ENCODE measurements at regions not wholly inside any gene's neighbourhood (a gene's known extent, or its start where the extent isn't known, plus 50 kb on each side); places are given as distances from the start of the nearest gene placed in this dataset.

DNA sequence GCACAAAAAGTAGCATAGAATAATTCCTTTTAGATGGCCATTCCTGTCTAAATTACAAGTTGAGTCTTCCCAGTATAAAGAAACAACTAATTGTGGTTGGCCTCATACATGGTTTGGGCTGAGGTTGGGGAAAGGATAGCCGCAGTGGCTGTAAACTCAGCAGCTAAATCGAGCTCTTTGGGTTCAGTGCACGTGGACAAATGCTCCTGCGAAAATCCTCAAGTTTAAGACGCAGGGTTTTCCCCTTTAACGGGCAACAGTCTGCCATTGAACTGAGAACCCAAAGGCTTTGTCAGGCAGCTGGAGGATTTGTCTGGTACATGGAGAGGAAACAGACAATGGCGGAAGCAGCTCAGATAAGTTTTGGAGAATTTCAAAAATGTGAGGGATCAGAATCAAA, 331.9 kb downstream of the TGFB2 start:
- intact Hi-C loops (cut with micrococcal nuclease; ENCODE audit: unreplicated experiment) = loop anchor here (10.0 kb wide), 1 partner anchor 122 kb away; no protein-coding TSS in a partner anchor
- Histone ChIP-seq H3K36me3 (ENCODE audit: control insufficient read depth, insufficient read depth, low read length) (no peaks in the 10 kb centered on the region), H3K27me3 (replicated peaks; ENCODE audit: control insufficient read depth, insufficient read depth, low read length) (no peaks in the 10 kb centered on the region), H3K4me3 (ENCODE audit: low read depth, low read length) (no peak overlapping the region), H3K4me1 (peaks cover 12% of the 10 kb centered on the region), H3K9me3 (no peaks in the 10 kb centered on the region)
- DNase-seq = no peak
- Mint-ChIP-seq H3K4me3 (ENCODE audit: unreplicated experiment) (no peak overlapping the region), H3K4me1 (ENCODE audit: low read depth, unreplicated experiment) (peaks cover 8% of the 10 kb centered on the region), H3K36me3 (ENCODE audit: insufficient read depth, unreplicated experiment) (no peaks in the 10 kb centered on the region), H3K27me3 (ENCODE audit: insufficient read depth, unreplicated experiment) (no peaks in the 10 kb centered on the region), H3K27ac (ENCODE audit: unreplicated experiment) (no peak overlapping the region), H3K9me3 (ENCODE audit: unreplicated experiment) (peaks cover 9% of the 10 kb centered on the region)
- TF ChIP-seq, protein P1, sequence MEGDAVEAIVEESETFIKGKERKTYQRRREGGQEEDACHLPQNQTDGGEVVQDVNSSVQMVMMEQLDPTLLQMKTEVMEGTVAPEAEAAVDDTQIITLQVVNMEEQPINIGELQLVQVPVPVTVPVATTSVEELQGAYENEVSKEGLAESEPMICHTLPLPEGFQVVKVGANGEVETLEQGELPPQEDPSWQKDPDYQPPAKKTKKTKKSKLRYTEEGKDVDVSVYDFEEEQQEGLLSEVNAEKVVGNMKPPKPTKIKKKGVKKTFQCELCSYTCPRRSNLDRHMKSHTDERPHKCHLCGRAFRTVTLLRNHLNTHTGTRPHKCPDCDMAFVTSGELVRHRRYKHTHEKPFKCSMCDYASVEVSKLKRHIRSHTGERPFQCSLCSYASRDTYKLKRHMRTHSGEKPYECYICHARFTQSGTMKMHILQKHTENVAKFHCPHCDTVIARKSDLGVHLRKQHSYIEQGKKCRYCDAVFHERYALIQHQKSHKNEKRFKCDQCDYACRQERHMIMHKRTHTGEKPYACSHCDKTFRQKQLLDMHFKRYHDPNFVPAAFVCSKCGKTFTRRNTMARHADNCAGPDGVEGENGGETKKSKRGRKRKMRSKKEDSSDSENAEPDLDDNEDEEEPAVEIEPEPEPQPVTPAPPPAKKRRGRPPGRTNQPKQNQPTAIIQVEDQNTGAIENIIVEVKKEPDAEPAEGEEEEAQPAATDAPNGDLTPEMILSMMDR (IDR thresholded peaks at IDR 0.05; ENCODE audit: insufficient read depth in 1 of 2, low read depth in 1 of 2, low read length in 1 of 2, severe bottlenecking in 1 of 2, unreplicated experiment in 1 of 2) = no peak
- CTCF ChIA-PET = interaction anchor here (0.6 kb wide), 1 partner anchor 1856 kb away, joined by 3 read pairs; no protein-coding TSS in a partner anchor
- no TSS peak for BruUV-seq (replicated peaks)
- POLR2A ChIA-PET = no interaction called here

DNA sequence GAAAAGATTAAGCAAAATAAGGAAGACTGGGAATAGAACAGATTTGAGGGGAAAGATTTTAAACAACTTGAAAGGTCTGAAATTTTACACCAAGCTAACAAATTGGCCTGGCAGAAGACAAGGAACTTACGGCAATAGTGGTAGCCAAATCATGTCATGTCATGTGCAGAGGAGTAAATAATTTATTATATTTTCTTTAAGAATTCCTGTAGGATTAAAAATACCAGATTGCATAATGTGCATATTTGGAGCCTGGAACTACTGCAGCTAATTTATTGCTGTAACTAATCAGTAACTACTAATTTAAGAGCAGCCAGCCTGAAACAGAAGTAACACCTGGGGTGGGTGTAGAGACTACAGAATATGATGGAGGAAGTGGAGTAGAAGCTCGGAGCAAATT, 334.3 kb downstream of the TGFB2 start:
- BruUV-seq (replicated peaks) = no TSS peak
- intact Hi-C loops (cut with micrococcal nuclease; ENCODE audit: unreplicated experiment) = loop anchor here (10.0 kb wide), 1 partner anchor 125 kb away; no protein-coding TSS in a partner anchor

DNA sequence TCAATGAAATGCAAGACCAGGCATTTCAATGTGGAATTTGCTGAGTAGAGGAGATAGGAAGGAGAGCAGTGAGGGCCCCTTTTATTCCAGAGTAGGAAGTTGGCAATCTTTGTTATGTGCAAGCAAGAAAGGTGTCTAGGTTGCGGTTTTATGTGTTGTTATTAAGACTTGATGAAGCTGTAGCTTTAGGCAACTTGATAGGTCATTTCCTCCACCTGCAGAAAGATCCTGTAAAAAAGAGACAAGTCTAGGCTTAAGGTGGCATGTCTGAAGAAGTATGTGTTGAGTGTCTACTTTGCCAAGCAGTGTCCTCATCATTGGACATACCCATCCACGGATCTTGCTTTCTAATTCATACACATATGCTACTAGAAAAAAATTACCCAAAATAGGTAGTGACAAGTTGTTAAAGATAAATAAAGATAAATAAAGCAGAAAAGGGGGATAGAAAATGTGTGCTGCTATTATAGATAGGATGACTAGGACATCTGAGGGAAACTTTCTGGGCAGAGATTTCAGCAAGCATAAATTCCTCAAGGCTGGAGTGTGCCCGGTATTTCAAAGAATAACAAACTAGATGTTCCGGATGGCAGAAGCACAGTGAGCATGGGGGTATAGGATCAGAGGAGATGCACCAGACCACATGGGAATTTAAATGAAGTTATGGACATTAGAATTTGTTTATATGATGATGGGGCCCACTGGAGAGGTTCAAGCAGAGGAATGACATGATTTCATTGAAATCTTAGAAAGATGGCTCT, 335.0 kb downstream of the TGFB2 start:
- TF ChIP-seq, protein P1 (IDR thresholded peaks at IDR 0.05; ENCODE audit: insufficient read depth in 1 of 2, low read depth in 1 of 2, low read length in 1 of 2, severe bottlenecking in 1 of 2, unreplicated experiment in 1 of 2) = no peak
- Histone ChIP-seq H3K36me3 (ENCODE audit: control insufficient read depth, insufficient read depth, low read length) (no peaks in the 10 kb centered on the region), H3K27me3 (replicated peaks; ENCODE audit: control insufficient read depth, insufficient read depth, low read length) (no peaks in the 10 kb centered on the region), H3K4me3 (ENCODE audit: low read depth, low read length) (no peak overlapping the region), H3K4me1 (0 out of 2 replicates have a peak, but pooled peaks cover 3% of the 10 kb centered on the region), H3K9me3 (no peaks in the 10 kb centered on the region)
- BruUV-seq (replicated peaks) = no TSS peak
- no peak overlapping the region for H3K4me3 Mint-ChIP-seq (ENCODE audit: unreplicated experiment)
- intact Hi-C loops (cut with micrococcal nuclease; ENCODE audit: unreplicated experiment) = loop anchor here (10.0 kb wide), 1 partner anchor 125 kb away; no protein-coding TSS in a partner anchor
- no peaks in the 10 kb centered on the region for H3K36me3 Mint-ChIP-seq (ENCODE audit: insufficient read depth, unreplicated experiment)
- POLR2A ChIA-PET = no interaction called here
- CTCF ChIA-PET = no interaction called here
- H3K27ac Mint-ChIP-seq (ENCODE audit: unreplicated experiment) = no peak overlapping the region
- H3K4me1 Mint-ChIP-seq (ENCODE audit: low read depth, unreplicated experiment) = peaks cover 7% of the 10 kb centered on the region
- H3K27me3 Mint-ChIP-seq (ENCODE audit: insufficient read depth, unreplicated experiment) = no peaks in the 10 kb centered on the region
- peaks cover 9% of the 10 kb centered on the region for H3K9me3 Mint-ChIP-seq (ENCODE audit: unreplicated experiment)
- DNase-seq = no peak

More for the DNA sequence above, 334.3 kb downstream of the TGFB2 start:
- no peaks in the 10 kb centered on the region for H3K36me3 Mint-ChIP-seq (ENCODE audit: insufficient read depth, unreplicated experiment)
- no peaks in the 10 kb centered on the region for H3K9me3 ChIP-seq
- H3K27me3 Mint-ChIP-seq (ENCODE audit: insufficient read depth, unreplicated experiment) = no peaks in the 10 kb centered on the region
- ChIA-PET CTCF (no interaction called here), POLR2A (no interaction called here)
- no peaks in the 10 kb centered on the region for H3K36me3 ChIP-seq (ENCODE audit: control insufficient read depth, insufficient read depth, low read length)
- no peak overlapping the region for H3K27ac Mint-ChIP-seq (ENCODE audit: unreplicated experiment)
- H3K4me1 ChIP-seq = peaks cover 7% of the 10 kb centered on the region
- H3K9me3 Mint-ChIP-seq (ENCODE audit: unreplicated experiment) = peaks cover 9% of the 10 kb centered on the region
- DNase-seq = no peak
- H3K4me1 Mint-ChIP-seq (ENCODE audit: low read depth, unreplicated experiment) = peaks cover 8% of the 10 kb centered on the region
- H3K4me3 ChIP-seq (ENCODE audit: low read depth, low read length) = no peak overlapping the region
- no peaks in the 10 kb centered on the region for H3K27me3 ChIP-seq (replicated peaks; ENCODE audit: control insufficient read depth, insufficient read depth, low read length)
- TF ChIP-seq, protein P1 (IDR thresholded peaks at IDR 0.05; ENCODE audit: insufficient read depth in 1 of 2, low read depth in 1 of 2, low read length in 1 of 2, severe bottlenecking in 1 of 2, unreplicated experiment in 1 of 2) = no peak
- H3K4me3 Mint-ChIP-seq (ENCODE audit: unreplicated experiment) = no peak overlapping the region
